Fibroblast of lung (primary cell): ENCODE measurements at regions not wholly inside any gene's neighbourhood (a gene's known extent, or its start where the extent isn't known, plus 50 kb on each side); places are given as distances from the start of the nearest gene placed in this dataset.
"Not testable (repeated sequence)": the region's sequence is repeated elsewhere in the genome, so short reads cannot be mapped to it uniquely, and the experiment has no call there.

Experiments
- CTCF ChIP-seq, 2 donors: IDR thresholded peaks in 1 of 2; conservative IDR thresholded peaks in 1 of 2; 1 replicate in 1 of 2; 2 replicates in 1 of 2; pipeline ENCODE4 v1.5.1; 2011 to 2012; ENCODE audit warnings: low read length in 2 of 2, control low read depth in 1 of 2, inconsistent platforms in 1 of 2, low read depth in 1 of 2, mild to moderate bottlenecking in 1 of 2
- EZH2 ChIP-seq: IDR thresholded peaks from 2 replicates; pipeline ENCODE4 v1.5.1; 2012; ENCODE audit warnings: low read length, control low read depth, mild to moderate bottlenecking; ENCODE audit errors: missing control alignments

DNA sequence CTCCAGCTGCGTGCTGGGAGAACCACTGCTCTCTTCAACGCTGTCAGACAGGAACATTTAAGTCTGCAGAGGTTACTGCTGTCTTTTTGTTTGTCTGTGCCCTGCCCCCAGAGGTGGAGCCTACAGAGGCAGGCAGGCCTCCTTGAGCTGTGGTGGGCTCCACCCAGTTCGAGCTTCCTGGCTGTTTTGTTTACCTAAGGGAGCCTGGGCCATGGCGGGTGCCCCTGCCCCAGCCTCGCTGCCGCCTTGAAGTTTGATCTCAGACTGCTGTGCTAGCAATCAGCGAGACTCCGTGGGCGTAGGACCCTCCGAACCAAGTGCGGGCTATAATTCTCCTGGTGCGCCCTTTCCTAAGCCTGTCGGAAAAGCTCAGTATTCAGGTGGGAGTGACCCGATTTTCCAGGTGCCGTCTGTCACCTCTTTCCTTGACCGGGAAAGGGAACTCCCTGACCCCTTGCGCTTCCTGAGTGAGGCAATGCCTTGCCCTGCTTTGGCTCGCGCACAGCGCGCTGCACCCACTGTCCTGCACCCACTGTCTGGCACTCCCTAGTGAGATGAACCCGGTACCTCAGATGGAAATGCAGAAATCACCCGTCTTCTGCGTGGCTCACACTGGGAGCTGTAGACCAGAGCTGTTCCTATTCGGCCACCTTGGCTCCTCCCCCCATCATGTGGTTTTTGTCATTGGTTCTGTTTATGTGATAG is 130.0 kb downstream of the LEPR start:
- not testable (repeated sequence) for TF ChIP-seq CTCF (conservative IDR thresholded peaks at IDR 0.05 in 1 of 2, IDR thresholded peaks at IDR 0.05 in 1 of 2; ENCODE audit: low read depth in 1 of 2, low read length in 2 of 2); EZH2
